HG03039 (cell line): ENCODE measurements at regions not wholly inside any gene's neighbourhood (a gene's known extent, or its start where the extent isn't known, plus 50 kb on each side); places are given as distances from the start of the nearest gene placed in this dataset.
"Not testable (repeated sequence)": the region's sequence is repeated elsewhere in the genome, so short reads cannot be mapped to it uniquely, and the experiment has no call there.

Experiments
- ATAC-seq: cut with Tn5 transposase; IDR thresholded peaks from one replicate; pipeline ENCODE4 v1.9.1; 2021; ENCODE audit warnings: mild to moderate bottlenecking, moderate library complexity; ENCODE audit not compliant: unreplicated experiment

- ATAC-seq = not testable (repeated sequence)
These were observed 116.7 kb upstream of the ZNF516 start for GRCh38 chr18:76611750-76612045.

GRCh38 chr18:76610933-76611749 is 116.1 kb upstream of the ZNF516 start:
- no peak for ATAC-seq

GRCh38 chr18:76610012-76610411 is 115.0 kb upstream of the ZNF516 start:
- ATAC-seq = no peak

GRCh38 chr18:76605341-76605929 is 110.4 kb upstream of the ZNF516 start:
- ATAC-seq = no peak

GRCh38 chr18:76604935-76605240 is 109.8 kb upstream of the ZNF516 start:
- ATAC-seq = no peak

- ATAC-seq = no peak
These were observed 109.3 kb upstream of the ZNF516 start for GRCh38 chr18:76604108-76604934.

GRCh38 chr18:76602191-76602590 is 107.1 kb upstream of the ZNF516 start:
- no peak for ATAC-seq

- not testable (repeated sequence) for ATAC-seq
These were observed 105.0 kb upstream of the ZNF516 start for GRCh38 chr18:76600076-76600475.

- ATAC-seq = no peak
These were observed 99.9 kb upstream of the ZNF516 start for GRCh38 chr18:76594966-76595365.

GRCh38 chr18:76593843-76594242 is 98.8 kb upstream of the ZNF516 start:
- no peak for ATAC-seq

- no peak for ATAC-seq
These were observed 97.9 kb upstream of the ZNF516 start for GRCh38 chr18:76592981-76593381.

- no peak for ATAC-seq
These were observed 97.1 kb upstream of the ZNF516 start for GRCh38 chr18:76592096-76592495.

- no peak for ATAC-seq
These were observed 94.8 kb upstream of the ZNF516 start for GRCh38 chr18:76589866-76590265.

- ATAC-seq = no peak
These were observed 94.3 kb upstream of the ZNF516 start for GRCh38 chr18:76589316-76589715.

- no peak for ATAC-seq
These were observed 93.7 kb upstream of the ZNF516 start for GRCh38 chr18:76588601-76589226.

GRCh38 chr18:76587879-76588271 is 92.8 kb upstream of the ZNF516 start:
- no peak for ATAC-seq

GRCh38 chr18:76587147-76587878 is 92.3 kb upstream of the ZNF516 start:
- no peak for ATAC-seq

- ATAC-seq = no peak
These were observed 89.6 kb upstream of the ZNF516 start for GRCh38 chr18:76584414-76585310.

GRCh38 chr18:76581261-76581660 is 86.2 kb upstream of the ZNF516 start:
- ATAC-seq = no peak
